ENCODE measurements at regions not wholly inside any gene's neighbourhood (a gene's known extent, or its start where the extent isn't known, plus 50 kb on each side); places are given as distances from the start of the nearest gene placed in this dataset.

- Mint-ChIP-seq H3K27ac (no peak overlapping the region), H3K27me3 (peaks cover 6% of the 10 kb centered on the region), H3K4me1 (no peaks in the 10 kb centered on the region), H3K36me3 (ENCODE audit: low read depth) (no peaks in the 10 kb centered on the region), H3K4me3 (no peak overlapping the region), H3K9me3 (no peaks in the 10 kb centered on the region)
- CTCF ChIA-PET, result no interaction called here
- POLR2A ChIA-PET, result no interaction called here
- intact Hi-C loops (cut with micrococcal nuclease), result no loop called here
- ATAC-seq (ENCODE audit: low read depth) (no peak), DNase-seq (no peak)
- TF ChIP-seq CTCF (IDR thresholded peaks at IDR 0.05), result no peak
Measured at GRCh38 chr2:15700131-15700530, 108.5 kb downstream of the DDX1 start.

GRCh38 chr2:15700599-15701340 is 109.1 kb downstream of the DDX1 start:
- POLR2A ChIA-PET, result no interaction called here
- intact Hi-C loops (cut with micrococcal nuclease), result no loop called here
- ATAC-seq (ENCODE audit: low read depth), result no peak
- H3K36me3 Mint-ChIP-seq (ENCODE audit: low read depth), result no peaks in the 10 kb centered on the region
- DNase-seq, result no peak
- CTCF ChIA-PET, result no interaction called here
- no peak for TF ChIP-seq CTCF (IDR thresholded peaks at IDR 0.05)
- H3K4me3 Mint-ChIP-seq, result no peak overlapping the region
- H3K27me3 Mint-ChIP-seq, result peaks cover 6% of the 10 kb centered on the region
- H3K4me1 Mint-ChIP-seq, result no peaks in the 10 kb centered on the region
- no peaks in the 10 kb centered on the region for H3K9me3 Mint-ChIP-seq
- no peak overlapping the region for H3K27ac Mint-ChIP-seq

GRCh38 chr2:15701341-15701907 is 109.8 kb downstream of the DDX1 start:
- ATAC-seq (ENCODE audit: low read depth) (no peak), DNase-seq (no peak)
- POLR2A ChIA-PET, result no interaction called here
- CTCF ChIA-PET, result no interaction called here
- Mint-ChIP-seq H3K36me3 (ENCODE audit: low read depth) (no peaks in the 10 kb centered on the region), H3K27ac (no peak overlapping the region), H3K27me3 (peaks cover 6% of the 10 kb centered on the region), H3K4me3 (no peak overlapping the region), H3K4me1 (no peaks in the 10 kb centered on the region), H3K9me3 (no peaks in the 10 kb centered on the region)
- intact Hi-C loops (cut with micrococcal nuclease), result no loop called here
- no peak for TF ChIP-seq CTCF (IDR thresholded peaks at IDR 0.05)

- peaks cover 7% of the 10 kb centered on the region for H3K27me3 Mint-ChIP-seq
- CTCF ChIA-PET, result no interaction called here
Measured at GRCh38 chr2:15701991-15702390, 110.3 kb downstream of the DDX1 start.

GRCh38 chr2:15702452-15702851 is 110.8 kb downstream of the DDX1 start:
- TF ChIP-seq CTCF (IDR thresholded peaks at IDR 0.05), result no peak
- no peak overlapping the region for H3K4me3 Mint-ChIP-seq
- POLR2A ChIA-PET, result no interaction called here
- H3K9me3 Mint-ChIP-seq, result no peaks in the 10 kb centered on the region
- CTCF ChIA-PET, result no interaction called here
- intact Hi-C loops (cut with micrococcal nuclease), result no loop called here
- H3K27ac Mint-ChIP-seq, result no peak overlapping the region
- H3K27me3 Mint-ChIP-seq, result peaks cover 7% of the 10 kb centered on the region
- no peak for DNase-seq
- H3K4me1 Mint-ChIP-seq, result no peaks in the 10 kb centered on the region
- ATAC-seq (ENCODE audit: low read depth), result no peak
- H3K36me3 Mint-ChIP-seq (ENCODE audit: low read depth), result no peaks in the 10 kb centered on the region

More at GRCh38 chr2:15701991-15702390, 110.3 kb downstream of the DDX1 start:
- no peak for TF ChIP-seq CTCF (IDR thresholded peaks at IDR 0.05)
- Mint-ChIP-seq H3K4me1 (no peaks in the 10 kb centered on the region), H3K4me3 (no peak overlapping the region), H3K36me3 (ENCODE audit: low read depth) (no peaks in the 10 kb centered on the region), H3K9me3 (no peaks in the 10 kb centered on the region), H3K27ac (no peak overlapping the region)
- ATAC-seq (ENCODE audit: low read depth) (no peak), DNase-seq (no peak)
- POLR2A ChIA-PET, result no interaction called here
- intact Hi-C loops (cut with micrococcal nuclease), result no loop called here

All from activated B cell treated with CpG ODN at 0.5 μM for 24 hours (primary cell).